ENCODE measurements at regions not wholly inside any gene's neighbourhood (a gene's known extent, or its start where the extent isn't known, plus 50 kb on each side); places are given as distances from the start of the nearest gene placed in this dataset.

DNA sequence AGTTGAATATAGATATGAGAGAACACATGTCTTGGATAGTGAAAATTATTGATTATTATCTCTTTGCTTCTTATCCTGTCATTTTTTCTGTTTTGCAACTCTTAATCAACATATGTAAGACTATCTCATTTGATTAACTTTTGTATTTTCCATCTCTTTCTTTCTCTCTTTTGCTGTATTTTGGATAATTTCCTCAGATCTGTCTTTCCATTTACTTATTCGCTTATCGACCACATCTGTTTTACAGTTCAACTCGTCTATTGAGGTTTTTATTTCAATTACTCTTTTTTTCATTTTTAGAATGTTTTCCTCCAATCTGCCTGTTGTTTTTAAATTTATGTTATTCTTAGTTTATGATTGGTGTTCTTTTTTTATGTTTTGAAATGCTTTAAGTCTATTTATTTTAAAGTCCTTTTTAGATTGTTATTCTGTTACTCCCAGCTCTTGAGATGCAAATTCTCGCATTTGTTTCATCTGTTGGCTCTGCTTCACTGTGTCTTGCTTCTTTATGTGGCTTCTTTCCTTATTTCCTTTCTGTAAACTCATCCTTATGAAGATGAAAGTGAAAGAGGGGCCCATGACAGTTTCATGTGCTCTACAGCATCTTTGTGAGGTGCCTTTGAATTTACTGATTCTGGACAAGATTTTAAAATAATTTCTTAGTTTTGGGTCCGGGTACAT lies 87.8 kb upstream of the IRX5 start:
- TF ChIP-seq POLR2AphosphoS5 (IDR thresholded peaks at IDR 0.05; ENCODE audit: low read depth, low read length) (no peak), SIN3A (IDR thresholded peaks at IDR 0.05; ENCODE audit: borderline replicate concordance, insufficient read depth, low read length) (no peak), TAF1 (IDR thresholded peaks at IDR 0.05; ENCODE audit: borderline replicate concordance, insufficient read depth, low read length) (no peak), FOXP2 (optimal IDR thresholded peaks at IDR 0.05; ENCODE audit: borderline replicate concordance, extremely low read depth, extremely low read length, insufficient read depth) (no peak)
- TF ChIP-seq, protein P1, sequence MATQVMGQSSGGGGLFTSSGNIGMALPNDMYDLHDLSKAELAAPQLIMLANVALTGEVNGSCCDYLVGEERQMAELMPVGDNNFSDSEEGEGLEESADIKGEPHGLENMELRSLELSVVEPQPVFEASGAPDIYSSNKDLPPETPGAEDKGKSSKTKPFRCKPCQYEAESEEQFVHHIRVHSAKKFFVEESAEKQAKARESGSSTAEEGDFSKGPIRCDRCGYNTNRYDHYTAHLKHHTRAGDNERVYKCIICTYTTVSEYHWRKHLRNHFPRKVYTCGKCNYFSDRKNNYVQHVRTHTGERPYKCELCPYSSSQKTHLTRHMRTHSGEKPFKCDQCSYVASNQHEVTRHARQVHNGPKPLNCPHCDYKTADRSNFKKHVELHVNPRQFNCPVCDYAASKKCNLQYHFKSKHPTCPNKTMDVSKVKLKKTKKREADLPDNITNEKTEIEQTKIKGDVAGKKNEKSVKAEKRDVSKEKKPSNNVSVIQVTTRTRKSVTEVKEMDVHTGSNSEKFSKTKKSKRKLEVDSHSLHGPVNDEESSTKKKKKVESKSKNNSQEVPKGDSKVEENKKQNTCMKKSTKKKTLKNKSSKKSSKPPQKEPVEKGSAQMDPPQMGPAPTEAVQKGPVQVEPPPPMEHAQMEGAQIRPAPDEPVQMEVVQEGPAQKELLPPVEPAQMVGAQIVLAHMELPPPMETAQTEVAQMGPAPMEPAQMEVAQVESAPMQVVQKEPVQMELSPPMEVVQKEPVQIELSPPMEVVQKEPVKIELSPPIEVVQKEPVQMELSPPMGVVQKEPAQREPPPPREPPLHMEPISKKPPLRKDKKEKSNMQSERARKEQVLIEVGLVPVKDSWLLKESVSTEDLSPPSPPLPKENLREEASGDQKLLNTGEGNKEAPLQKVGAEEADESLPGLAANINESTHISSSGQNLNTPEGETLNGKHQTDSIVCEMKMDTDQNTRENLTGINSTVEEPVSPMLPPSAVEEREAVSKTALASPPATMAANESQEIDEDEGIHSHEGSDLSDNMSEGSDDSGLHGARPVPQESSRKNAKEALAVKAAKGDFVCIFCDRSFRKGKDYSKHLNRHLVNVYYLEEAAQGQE (IDR thresholded peaks at IDR 0.05; ENCODE audit: insufficient read depth in 1 of 2, low read depth in 2 of 2, low read length in 2 of 2) = no peak
